ENCODE measurements at regions not wholly inside any gene's neighbourhood (a gene's known extent, or its start where the extent isn't known, plus 50 kb on each side); places are given as distances from the start of the nearest gene placed in this dataset.

GRCh38 chr9:97747201-97747965 is 50.2 kb upstream of the XPA start:
- DNase-seq (ENCODE audit: low read depth in 4 of 4, low spot score in 2 of 4): no peak

GRCh38 chr9:97748525-97748924 is 51.4 kb upstream of the XPA start:
- no peak for DNase-seq (ENCODE audit: low read depth in 4 of 4, low spot score in 2 of 4)

GRCh38 chr9:97749928-97750327 is 52.8 kb upstream of the XPA start:
- no peak for DNase-seq (ENCODE audit: low read depth in 4 of 4, low spot score in 2 of 4)

- DNase-seq (ENCODE audit: low read depth in 4 of 4, low spot score in 2 of 4): no peak
Observed at GRCh38 chr9:97751531-97751930, 54.4 kb upstream of the XPA start.

- no peak for DNase-seq (ENCODE audit: low read depth in 4 of 4, low spot score in 2 of 4)
Observed at GRCh38 chr9:97752274-97752673, 55.1 kb upstream of the XPA start.

- no peak for DNase-seq (ENCODE audit: low read depth in 4 of 4, low spot score in 2 of 4)
Observed at GRCh38 chr9:97753364-97753763, 56.2 kb upstream of the XPA start.

- no peak for DNase-seq (ENCODE audit: low read depth in 4 of 4, low spot score in 2 of 4)
Observed at GRCh38 chr9:97753975-97754374, 56.8 kb upstream of the XPA start.

- DNase-seq (ENCODE audit: low read depth in 4 of 4, low spot score in 2 of 4): no peak
Observed at GRCh38 chr9:97755618-97756267, 58.6 kb upstream of the XPA start.

- no peak for DNase-seq (ENCODE audit: low read depth in 4 of 4, low spot score in 2 of 4)
Observed at GRCh38 chr9:97756991-97757390, 59.9 kb upstream of the XPA start.

- no peak for DNase-seq (ENCODE audit: low read depth in 4 of 4, low spot score in 2 of 4)
Observed at GRCh38 chr9:97758334-97758916, 61.3 kb upstream of the XPA start.

- DNase-seq (ENCODE audit: low read depth in 4 of 4, low spot score in 2 of 4): no peak
Observed at GRCh38 chr9:97759581-97760288, 62.6 kb upstream of the XPA start.

- no peak for DNase-seq (ENCODE audit: low read depth in 4 of 4, low spot score in 2 of 4)
Observed at GRCh38 chr9:97761056-97761598, 64.0 kb upstream of the XPA start.

GRCh38 chr9:97761879-97762278 is 64.7 kb upstream of the XPA start:
- no peak for DNase-seq (ENCODE audit: low read depth in 4 of 4, low spot score in 2 of 4)

GRCh38 chr9:97763874-97764273 is 66.7 kb upstream of the XPA start:
- no peak for DNase-seq (ENCODE audit: low read depth in 4 of 4, low spot score in 2 of 4)

- no peak for DNase-seq (ENCODE audit: low read depth in 4 of 4, low spot score in 2 of 4)
Observed at GRCh38 chr9:97766092-97766491, 69.0 kb upstream of the XPA start.

GRCh38 chr9:97766610-97767009 is 69.5 kb upstream of the XPA start:
- DNase-seq (ENCODE audit: low read depth in 4 of 4, low spot score in 2 of 4): no peak

GRCh38 chr9:97767891-97768290 is 70.8 kb upstream of the XPA start:
- no peak for DNase-seq (ENCODE audit: low read depth in 4 of 4, low spot score in 2 of 4)

- no peak for DNase-seq (ENCODE audit: low read depth in 4 of 4, low spot score in 2 of 4)
Observed at GRCh38 chr9:97768746-97769145, 71.6 kb upstream of the XPA start.

- DNase-seq (ENCODE audit: low read depth in 4 of 4, low spot score in 2 of 4): no peak
Observed at GRCh38 chr9:97769208-97769607, 72.1 kb upstream of the XPA start.

- no peak for DNase-seq (ENCODE audit: low read depth in 4 of 4, low spot score in 2 of 4)
Observed at GRCh38 chr9:97770808-97771372, 73.8 kb upstream of the XPA start.

GRCh38 chr9:97771641-97772040 is 74.5 kb upstream of the XPA start:
- no peak for DNase-seq (ENCODE audit: low read depth in 4 of 4, low spot score in 2 of 4)

Measured in left renal cortex interstitium (tissue), 4 donors.